Lower leg skin (tissue), 4 donors: ENCODE measurements at regions not wholly inside any gene's neighbourhood (a gene's known extent, or its start where the extent isn't known, plus 50 kb on each side); places are given as distances from the start of the nearest gene placed in this dataset.

Experiments
- DNase-seq, 2 donors: peaks; one replicate each; pipeline ENCODE4 v3.0.0-alpha.2; 2019; ENCODE audit warnings: low spot score in 2 of 2
- H3K4me3 ChIP-seq: fragments of 200-600 bp; sonication (generic); 2 replicates; pipeline ENCODE4 v1.5.1; 2017; ENCODE audit warnings: mild to moderate bottlenecking, low read depth; ENCODE audit not compliant: poor library complexity, severe bottlenecking
- CTCF ChIP-seq, 3 donors: fragments of 450-650 bp; IDR thresholded peaks; one replicate each; pipeline ENCODE4 v1.5.1; 2016; ENCODE audit warnings: antibody characterized with exemption in 3 of 3, mild to moderate bottlenecking in 3 of 3, moderate library complexity in 2 of 3
- POLR2A ChIP-seq, 2 donors: fragments of 450-650 bp; IDR thresholded peaks; one replicate each; pipeline ENCODE4 v1.6.1; 2016 to 2017; ENCODE audit warnings: antibody characterized with exemption in 2 of 2, mild to moderate bottlenecking in 1 of 2, moderate library complexity in 1 of 2
- WGBS, 2 donors: methylation state at CpG; one replicate each; pipeline ENCODE4 v1.1.5; 2018; 5-methylcytosine and 5-hydroxymethylcytosine counted together
- intact Hi-C: fragments of 100-400 bp; cut with DNase I; formaldehyde crosslinking; loops from one replicate; pipeline ENCODE4 v1.15.0; 2023; ENCODE audit warnings: low total_unique reads

GRCh38 chr1:101151286-101151685 is 85.5 kb upstream of the S1PR1 start:
- WGBS, 2 donors = 86 to 89% methylated on average over 2 of the region's 2 CpGs
- no peak for TF ChIP-seq CTCF (IDR thresholded peaks at IDR 0.05)
- no peak for TF ChIP-seq POLR2A (IDR thresholded peaks at IDR 0.05)
- intact Hi-C loops = no loop called here
- no peak for DNase-seq
- no peak overlapping the region for H3K4me3 ChIP-seq

GRCh38 chr1:101150670-101151069 is 86.1 kb upstream of the S1PR1 start:
- intact Hi-C loops = no loop called here
- no peak for DNase-seq
- TF ChIP-seq POLR2A (IDR thresholded peaks at IDR 0.05) = no peak
- TF ChIP-seq CTCF (IDR thresholded peaks at IDR 0.05) = no peak
- 63 to 72% methylated on average over 5 of the region's 5 CpGs for WGBS, 2 donors
- no peak overlapping the region for H3K4me3 ChIP-seq

GRCh38 chr1:101150266-101150665 is 86.6 kb upstream of the S1PR1 start:
- no peak for DNase-seq
- WGBS, 2 donors = 75 to 83% methylated on average over 4 of the region's 4 CpGs
- intact Hi-C loops = no loop called here
- TF ChIP-seq CTCF (IDR thresholded peaks at IDR 0.05) (no peak), POLR2A (IDR thresholded peaks at IDR 0.05) (no peak)
- H3K4me3 ChIP-seq = no peak overlapping the region

- 14 to 15% methylated on average over 3 of the region's 3 CpGs for WGBS, 2 donors
These were observed 87.8 kb upstream of the S1PR1 start for GRCh38 chr1:101148980-101149379.

GRCh38 chr1:101147381-101147780 is 89.4 kb upstream of the S1PR1 start:
- intact Hi-C loops = no loop called here
- no peak for DNase-seq
- H3K4me3 ChIP-seq = no peak overlapping the region
- no peak for TF ChIP-seq CTCF (IDR thresholded peaks at IDR 0.05)
- no peak for TF ChIP-seq POLR2A (IDR thresholded peaks at IDR 0.05)
- 41 to 51% methylated on average over 3 of the region's 3 CpGs for WGBS, 2 donors

More at GRCh38 chr1:101148980-101149379, 87.8 kb upstream of the S1PR1 start:
- TF ChIP-seq POLR2A (IDR thresholded peaks at IDR 0.05) (no peak), CTCF (IDR thresholded peaks at IDR 0.05) (no peak)
- no peak overlapping the region for H3K4me3 ChIP-seq
- intact Hi-C loops = no loop called here
- no peak for DNase-seq

GRCh38 chr1:101145449-101145820 is 91.4 kb upstream of the S1PR1 start:
- intact Hi-C loops = no loop called here
- TF ChIP-seq CTCF (IDR thresholded peaks at IDR 0.05) (no peak), POLR2A (IDR thresholded peaks at IDR 0.05) (no peak)
- DNase-seq = no peak
- no peak overlapping the region for H3K4me3 ChIP-seq
